Left hindlimb (tissue), 1 donor: ENCODE measurements at regions not wholly inside any gene's neighbourhood (a gene's known extent, or its start where the extent isn't known, plus 50 kb on each side); places are given as distances from the start of the nearest gene placed in this dataset.
"Not testable (repeated sequence)": the region's sequence is repeated elsewhere in the genome, so short reads cannot be mapped to it uniquely, and the experiment has no call there.

Source experiments
- DNase-seq: peaks from one replicate; pipeline ENCODE4 v3.0.0-alpha.2; 2018

DNA sequence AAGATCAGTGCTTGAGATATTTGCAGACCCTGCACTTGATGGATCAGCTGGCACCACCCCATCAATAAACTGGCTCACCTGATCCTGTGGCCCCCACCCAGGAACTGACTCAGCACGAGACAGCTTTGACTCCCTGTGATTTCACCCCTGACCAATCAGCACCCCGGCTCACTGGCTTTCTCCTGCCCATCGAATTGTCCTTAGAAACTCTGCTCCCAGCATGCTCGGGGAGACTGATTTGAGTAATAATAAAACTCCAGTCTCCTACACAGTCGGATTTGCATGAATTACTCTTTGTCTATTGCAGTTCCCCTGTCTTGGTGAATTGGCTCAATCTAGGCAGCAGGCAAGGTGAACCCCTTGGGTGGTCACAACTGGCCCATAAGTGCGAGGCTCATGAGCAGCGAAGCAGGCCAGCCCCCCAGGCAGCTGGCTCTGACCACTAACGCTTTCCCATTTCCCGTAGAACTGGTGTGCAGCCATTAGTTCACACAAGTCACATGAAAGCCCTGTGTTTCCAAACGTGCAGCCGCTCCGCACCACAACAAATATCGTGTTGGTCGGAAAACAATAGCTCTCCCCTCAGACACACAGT, 79.6 kb downstream of the RSPH3 start:
- DNase-seq, result no peak

DNA sequence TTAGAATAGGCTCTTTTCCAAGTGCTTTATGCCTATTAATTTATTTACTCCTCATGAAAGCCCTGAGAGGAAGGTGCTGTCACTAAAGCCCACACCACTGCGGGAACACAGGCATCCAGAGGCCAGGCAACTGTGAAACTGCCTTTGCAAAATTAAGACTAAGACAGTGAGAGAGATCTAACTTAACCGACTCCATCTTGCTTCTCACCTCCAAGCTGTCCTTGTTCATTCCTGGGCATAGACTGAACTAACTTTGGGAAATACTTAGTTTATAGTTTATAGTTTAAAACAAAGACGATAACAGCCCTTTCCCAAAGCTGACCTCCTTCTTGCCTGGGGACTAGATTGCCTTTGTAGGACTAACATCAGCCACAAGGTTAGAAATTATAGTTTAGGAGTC, 80.1 kb downstream of the RSPH3 start:
- no peak for DNase-seq

DNA sequence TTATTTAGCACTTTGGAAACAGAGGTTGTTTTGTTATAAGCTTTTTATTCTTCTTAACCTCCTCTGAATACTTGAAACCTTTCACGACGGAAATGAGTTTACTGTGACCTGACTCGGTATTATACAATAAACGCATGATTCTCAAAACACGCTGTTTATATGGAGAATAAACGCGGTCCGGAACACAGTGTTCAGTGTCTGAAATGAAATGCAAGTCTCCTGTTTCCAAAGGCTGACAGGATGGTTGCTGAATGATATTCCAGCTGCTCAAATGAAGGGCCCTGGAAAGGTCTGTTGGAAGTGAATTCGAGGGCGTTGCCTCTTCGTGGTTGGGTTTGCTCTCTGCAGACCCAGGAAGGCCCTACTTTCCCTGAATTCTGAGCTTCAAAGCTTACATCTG, 83.4 kb downstream of the RSPH3 start:
- DNase-seq, result peak; percentile 78

DNA sequence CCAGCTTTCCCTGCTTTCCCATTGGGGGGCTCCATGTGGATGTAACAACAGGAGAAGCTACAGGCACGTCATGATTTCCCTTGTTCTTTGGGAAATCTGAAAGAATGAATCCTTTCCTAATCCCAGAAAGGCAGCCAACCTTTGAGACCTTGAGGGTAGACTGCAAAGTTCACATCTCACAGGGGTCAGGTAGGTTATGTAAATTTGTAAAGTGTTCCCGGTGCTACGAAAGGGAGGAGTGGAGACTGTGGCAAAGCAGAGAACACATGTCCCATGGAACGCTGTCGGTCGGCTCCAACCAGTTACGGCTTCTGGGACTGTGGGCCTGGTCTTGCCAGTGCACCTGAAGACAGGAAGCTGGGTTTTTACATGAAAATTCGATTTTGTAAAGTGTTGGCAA, 85.1 kb downstream of the RSPH3 start:
- no peak for DNase-seq

DNA sequence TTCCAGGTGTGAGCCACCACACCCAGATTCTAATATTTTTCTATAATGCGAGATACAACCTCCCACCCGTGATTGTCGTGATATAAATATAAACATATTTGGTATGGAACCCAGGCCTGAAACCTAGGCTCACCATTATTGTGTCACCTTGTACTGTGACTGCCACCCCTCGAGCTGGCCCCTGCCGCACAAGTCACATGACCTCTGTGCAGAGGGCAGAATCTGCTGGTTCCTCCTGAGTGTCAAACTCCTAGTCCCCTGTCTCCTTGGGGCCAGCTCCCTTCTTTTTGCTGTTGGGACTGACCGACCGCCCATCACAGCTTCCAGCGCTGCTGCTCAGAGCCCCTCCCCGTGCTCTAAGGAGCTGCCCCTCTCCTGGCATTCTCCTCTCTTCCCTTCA, 86.4 kb downstream of the RSPH3 start:
- DNase-seq, result no peak

DNA sequence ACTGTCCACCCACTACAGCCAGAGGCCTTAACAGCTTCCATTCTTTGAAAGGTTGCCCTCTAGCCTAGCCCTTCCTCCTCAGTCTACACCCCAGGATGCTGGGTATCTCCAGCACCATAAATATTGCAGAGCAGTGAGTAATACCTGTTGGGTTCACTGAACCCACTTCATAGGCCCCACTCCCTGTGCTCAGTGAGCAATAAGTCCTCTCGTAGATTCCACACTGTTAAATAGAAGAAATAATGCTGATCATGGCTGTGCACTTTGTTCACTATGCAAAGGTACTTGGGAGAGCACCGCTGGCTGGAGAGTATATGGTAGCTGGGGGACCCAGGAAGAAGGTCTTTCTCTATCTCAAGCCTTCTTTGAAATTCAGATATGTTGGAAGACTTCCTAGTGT, 87.3 kb downstream of the RSPH3 start:
- DNase-seq, result no peak

DNA sequence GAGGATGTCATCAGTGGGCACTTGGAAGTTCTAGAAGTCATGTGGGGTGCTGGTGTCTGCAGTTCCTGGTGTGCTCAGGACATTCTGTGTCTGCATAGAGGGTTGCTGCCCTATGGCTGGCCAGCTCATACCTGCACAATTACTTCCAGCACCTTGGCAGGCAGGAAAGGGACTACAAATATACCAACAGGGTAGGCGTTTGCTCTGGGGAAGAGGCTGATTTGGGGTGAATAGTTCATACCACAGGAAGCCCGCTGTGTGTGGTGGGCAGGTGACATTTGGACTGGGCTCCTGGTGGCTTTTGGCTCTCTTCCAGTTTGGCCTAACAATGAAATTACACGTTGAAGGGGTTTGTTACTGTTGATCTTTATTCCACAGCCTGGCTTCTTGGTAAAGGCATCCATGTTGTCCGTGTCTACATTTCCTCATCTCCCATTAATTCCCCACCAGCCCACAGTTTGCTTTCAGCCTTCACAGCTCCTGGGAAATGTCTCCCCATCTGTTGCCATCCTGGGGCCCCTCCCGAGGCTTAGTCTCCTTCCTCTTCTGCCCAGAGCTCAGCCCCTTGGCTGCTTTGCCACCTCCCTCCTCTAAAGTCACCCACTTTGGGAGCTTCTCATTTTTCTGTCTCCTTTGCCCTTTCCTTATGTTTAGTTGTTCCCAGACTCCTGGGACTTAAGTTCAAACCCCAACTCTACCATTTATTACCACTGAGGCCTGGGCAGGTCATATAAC, 88.1 kb downstream of the RSPH3 start:
- DNase-seq, result no peak

DNA sequence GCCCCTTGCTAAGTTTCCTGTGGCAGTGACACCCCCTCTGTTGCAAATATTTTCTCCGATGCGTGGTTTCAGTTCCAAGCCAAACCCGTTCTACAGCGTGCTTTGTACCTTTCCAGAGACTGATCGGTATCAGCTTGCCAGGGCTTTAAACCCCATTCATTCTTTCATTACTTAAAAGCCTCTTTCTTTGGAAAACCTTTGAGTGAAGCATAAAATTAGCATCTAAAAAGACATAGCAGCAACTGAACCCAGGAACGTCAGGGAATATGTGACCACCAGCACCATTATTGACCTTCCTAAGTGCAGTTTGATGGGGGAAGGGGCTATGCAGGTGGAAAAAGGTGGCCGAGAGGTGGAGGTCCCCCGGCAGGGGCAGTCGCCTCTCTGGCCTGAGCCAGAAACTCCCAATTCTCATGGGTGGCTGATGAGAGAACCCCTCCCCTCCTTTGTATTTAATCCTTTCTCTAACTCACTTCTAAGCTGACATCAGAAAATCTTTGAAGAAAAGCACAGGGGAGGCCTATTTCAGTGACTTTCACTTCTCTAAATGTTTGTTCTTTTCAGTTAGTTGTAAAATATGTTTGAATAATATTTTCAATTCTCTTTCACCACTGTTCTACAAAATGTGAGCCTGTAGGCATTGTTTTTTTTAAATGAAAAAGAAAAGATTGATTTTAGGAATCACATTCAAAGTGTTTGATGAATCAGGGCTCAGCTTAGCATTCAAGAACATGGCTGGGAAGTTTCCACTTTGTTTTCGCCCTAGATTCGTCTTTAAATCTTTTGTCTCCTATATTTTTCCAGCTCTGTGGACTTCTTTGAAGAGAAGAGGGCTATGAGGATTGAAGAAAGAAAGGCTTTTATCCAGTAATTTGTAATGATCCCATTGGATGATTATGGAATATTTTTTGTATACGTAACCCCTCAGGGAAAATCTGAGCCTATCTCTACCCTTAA, 89.2 kb downstream of the RSPH3 start:
- no peak for DNase-seq

DNA sequence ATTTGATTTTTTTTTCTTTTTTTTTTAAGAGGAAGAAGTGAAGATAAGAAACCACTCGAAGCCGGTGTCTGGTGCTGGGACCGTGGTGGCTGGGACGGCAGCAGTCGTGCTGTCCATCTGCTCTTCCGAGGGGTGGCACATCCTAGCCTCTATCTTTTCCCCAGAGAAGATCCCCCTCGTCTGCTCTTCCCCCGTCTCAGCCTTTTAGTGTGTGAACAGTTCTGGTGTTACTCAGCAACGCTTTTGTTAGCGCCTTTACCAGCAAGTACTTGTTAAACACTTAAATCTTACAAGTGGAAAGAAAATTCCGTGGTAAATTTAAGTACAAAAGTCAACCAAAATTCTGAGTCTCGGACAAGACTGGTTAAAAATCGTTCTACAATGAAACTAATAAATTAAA, 90.1 kb downstream of the RSPH3 start:
- no peak for DNase-seq

DNA sequence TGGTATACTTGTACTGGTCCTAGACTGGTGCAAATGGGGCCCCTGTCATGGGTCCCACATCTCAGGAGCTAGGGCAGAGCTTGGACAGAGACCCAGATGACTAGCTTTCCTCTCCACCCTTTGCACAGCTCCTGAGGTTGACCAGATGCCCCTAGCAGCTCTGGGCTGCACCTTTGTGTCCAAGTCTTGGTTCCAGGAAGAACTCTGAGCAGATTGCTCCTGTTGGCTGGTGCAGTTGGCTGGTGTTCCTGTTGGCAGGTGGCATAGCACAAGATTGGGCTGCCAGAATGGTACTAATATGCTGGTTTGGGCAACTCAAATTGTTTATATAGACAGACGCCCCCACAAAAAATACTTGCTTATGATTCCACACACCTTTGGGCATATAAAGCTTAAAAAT, 89.4 kb upstream of the EZR start:
- DNase-seq, result no peak

DNA sequence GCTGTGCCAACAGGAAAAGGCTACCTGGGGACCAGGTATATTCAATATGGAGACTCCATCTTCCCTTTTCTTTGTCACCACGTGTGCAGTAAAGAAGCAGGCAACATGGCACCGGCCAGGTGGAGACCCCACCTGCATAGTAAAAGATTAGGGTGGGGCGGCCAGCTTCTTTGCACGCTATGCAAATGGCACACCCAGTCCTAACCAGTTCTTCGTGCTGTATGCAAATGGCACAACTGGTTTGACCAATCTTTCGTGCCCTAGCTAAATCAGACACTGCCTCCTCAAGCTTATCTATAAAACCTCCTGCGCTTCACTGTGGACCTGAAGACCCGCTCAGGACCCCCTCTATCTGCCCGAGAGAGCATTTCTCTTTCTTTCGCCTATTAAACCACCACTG, 88.8 kb upstream of the EZR start:
- no peak for DNase-seq

DNA sequence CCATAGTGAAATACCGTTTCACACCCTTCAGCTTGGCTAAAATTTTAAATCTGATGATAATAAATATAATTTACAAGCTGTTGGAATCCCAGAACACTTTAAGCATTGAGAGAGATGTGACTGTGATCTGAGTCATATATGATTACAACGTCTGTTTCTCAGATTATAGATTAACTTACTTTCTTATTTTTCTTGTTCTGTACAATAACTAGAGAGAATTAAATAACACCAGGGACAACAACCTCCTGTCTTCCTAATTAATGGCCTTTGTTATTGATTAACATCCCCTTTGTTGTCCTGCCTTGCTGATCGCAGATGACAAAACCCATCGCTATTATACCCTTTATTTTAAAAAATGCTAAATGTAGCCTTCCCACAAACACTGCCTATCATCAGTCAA, 87.8 kb upstream of the EZR start:
- no peak for DNase-seq

DNA sequence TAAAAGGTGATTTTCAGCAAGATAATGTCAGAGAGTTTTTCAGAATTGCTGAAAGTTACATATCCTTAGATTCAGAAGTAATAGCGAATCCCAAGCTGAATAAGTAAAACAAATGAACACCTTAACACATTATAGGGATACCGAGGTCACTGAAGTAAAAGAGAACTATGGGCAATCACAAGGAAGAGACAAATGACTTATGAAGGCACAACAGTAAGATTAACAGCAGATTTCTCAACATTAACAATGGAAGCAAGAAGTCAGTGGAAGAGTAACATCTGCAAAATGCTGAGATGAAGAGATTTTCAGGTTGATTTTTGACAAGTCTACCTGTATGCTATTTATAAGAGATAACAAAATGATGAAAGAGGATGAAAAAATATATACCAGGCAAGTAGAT, 86.1 kb upstream of the EZR start:
- no peak for DNase-seq

DNA sequence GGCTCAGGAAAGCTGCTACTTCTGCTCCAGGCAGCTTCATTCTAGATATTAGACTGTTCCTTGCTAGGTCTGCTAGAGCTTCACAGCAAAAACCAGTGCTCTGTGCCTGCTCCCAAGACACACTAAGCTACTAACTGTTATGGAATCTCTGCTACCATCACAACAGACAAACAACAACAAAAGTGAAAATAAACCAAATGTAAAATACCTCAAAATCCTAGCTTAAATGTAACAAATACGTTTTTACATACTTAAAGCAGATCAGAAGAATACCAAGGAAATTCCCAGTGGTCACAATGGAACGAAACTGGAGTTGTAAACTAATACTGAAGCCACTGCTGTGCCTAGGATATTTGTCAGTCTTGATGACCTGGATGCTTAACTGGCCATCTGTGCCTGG, 84.6 kb upstream of the EZR start:
- DNase-seq, result no peak

DNA sequence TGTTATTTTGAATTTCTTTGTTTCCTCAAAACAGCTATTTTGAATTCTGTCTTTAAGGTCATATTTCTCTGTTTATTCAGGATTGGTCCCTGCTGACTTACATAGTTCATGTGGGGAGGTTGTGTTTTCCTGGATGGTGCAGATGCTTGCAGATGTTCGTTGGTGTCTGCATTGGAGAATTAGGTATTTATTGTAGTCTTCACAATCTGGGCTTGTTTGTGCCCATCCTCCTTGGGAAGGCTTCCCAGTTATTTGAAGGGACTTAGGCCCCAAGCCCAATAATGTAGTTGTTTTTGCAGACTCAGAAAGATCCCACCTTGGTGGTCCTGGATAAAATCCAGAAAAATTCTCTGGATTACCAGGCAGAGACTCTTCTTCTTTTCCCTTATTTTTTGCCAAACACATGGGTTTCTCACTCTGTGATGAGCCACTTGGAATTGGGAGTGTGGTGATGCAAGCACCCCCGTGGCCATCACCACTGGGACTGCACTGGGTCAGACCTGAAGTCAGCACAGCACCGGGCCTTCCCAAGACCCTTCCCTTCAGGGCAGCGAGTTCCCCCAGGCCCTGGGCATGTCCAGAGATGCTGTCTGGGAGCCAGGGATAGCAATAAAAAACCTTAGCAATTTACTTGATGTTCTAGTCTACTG, 81.6 kb upstream of the EZR start:
- no peak for DNase-seq

DNA sequence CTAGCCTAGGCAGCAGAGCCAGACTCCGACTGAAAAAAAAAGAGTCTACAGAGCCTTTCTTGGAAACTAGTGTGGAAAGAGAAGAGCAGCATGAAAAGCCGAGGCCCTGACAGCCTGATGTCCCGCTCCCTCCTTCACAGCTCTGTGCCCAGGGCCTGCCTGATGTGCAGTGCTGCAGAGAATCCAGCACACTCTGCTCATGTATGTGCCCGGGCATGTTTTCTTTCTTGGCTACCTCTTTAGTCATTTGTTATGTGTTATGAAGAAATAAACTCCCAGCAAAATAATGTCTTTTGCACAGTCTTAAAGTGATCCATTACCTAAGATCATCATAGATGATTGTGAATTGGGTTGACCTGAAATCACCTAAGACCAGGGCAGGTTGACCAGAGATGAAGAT, 78.1 kb upstream of the EZR start:
- no peak for DNase-seq

DNA sequence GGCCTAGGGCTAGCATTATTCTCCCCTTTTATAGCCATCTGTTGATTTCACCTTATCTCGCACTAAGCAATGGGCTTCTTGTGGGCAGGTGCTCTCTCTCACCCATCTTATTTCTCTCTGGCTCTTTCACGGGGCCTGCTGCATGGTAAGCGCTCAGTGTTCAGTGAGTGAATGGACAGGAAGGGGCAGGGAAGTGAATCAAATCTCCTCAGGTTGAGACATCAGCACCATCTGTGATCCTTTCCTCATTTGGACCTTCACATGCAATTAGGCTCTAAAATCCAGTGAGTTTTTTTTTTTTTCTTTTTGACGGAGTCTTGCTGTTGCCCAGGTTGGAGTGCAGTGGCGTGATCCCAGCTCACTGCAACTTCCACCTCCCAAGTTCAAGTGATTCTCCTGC, 76.5 kb upstream of the EZR start:
- DNase-seq, result no peak

DNA sequence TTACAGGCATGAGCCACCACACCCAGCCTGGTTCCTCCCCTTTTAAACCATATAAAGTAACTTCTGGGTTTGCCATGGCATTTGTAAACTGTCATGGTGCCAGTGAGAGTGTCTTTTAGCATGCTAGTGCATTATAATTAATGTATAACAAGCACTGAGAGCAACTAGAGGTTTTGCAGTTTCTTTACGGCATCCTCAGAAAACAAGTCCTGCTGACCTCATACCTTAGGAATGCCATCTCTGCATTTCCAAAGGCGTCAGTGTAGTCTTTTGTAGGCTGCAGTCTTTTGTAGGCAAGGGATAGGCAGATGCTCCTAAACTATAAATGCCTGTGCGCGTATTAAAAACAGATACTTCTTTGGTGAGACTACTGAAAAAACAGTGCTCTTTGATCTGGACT, 75.0 kb upstream of the EZR start:
- no peak for DNase-seq

DNA sequence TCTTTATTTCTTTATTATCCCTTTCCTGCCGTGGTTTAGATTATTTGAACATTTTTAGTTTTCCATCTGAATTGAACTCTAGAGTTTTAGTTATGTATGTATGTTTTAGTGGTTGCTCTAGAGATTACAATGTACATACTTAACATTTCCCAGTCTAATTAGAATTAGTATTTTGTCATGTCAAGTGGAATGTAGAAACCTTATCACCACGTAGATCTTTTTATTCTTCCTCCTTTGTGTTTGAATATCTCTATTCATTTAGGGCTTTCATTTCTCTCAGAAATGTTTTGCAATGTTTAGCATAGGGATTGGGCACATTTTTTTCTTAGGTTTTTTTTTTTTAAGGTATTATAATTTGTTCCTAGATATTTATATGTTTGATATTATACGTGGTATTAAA, 73.1 kb upstream of the EZR start:
- no peak for DNase-seq

DNA sequence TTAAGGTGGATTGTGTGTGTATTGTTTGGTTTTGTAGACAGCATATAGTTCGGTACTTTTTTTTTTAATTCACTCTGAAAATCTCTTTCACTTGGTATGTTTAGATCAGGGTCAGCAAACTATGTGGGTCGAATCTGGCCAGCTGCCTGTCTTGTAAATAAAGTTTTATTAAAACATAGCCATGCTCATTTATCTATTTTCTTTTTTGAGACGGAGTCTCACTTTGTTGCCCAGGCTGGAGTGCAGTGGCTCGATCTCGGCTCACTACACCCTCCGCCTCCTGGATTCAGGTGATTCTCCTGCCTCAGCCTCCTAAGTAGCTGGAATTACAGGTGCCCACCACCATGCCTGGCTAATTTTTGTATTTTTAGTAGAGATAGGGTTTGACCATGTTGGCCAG, 72.4 kb upstream of the EZR start:
- DNase-seq, result not testable (repeated sequence)

DNA sequence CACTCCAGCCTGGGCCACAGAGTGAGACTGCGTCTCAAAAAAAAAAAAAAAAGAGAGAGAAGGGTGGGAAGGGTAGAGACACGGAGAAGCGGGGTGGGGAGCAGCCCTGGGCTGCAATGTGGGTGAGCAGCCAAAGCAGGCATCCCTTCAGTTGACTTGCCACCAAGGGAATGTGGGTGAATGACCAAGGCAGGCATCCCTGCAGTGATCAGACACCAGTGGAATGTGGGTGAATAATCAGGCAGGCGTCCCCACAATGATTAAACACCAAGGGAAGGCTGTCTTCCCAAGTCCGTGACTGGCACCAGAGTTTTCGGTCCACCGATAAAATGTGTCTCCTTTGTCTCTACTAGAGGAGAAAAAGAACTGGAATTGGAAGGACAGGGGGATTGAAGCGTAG, 69.0 kb upstream of the EZR start:
- DNase-seq, result not testable (repeated sequence)

DNA sequence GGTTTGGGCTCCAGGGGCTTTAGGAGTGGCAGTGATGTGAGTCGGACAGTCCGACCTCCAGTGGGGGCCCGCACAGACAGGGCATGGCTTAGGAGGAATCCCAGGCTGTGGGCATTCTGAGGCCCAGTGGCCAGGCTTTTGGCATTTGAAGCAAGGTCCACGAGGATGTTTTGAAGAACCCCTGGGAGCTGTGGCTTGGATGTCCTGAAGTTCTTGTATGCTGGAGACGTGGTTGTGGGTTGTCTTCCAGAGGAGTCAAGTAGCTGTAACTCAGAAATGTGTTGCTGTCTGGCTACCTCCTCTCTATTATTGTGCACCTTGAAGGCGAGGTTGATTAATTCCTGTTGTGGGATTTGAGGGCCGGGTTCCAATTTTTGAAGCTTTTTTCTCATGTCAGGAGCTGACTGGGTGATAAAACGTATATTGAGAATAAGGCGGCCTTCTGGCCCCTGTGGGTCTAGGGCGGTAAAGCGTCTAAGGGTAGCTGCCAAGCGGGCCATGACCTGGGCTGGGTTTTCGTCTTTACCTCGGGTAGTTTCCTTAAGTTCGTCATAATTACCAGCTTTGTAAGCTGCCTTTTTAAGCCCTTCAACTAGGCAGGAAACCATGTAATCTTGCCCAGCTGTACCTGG, 67.3 kb upstream of the EZR start:
- DNase-seq, result not testable (repeated sequence)

DNA sequence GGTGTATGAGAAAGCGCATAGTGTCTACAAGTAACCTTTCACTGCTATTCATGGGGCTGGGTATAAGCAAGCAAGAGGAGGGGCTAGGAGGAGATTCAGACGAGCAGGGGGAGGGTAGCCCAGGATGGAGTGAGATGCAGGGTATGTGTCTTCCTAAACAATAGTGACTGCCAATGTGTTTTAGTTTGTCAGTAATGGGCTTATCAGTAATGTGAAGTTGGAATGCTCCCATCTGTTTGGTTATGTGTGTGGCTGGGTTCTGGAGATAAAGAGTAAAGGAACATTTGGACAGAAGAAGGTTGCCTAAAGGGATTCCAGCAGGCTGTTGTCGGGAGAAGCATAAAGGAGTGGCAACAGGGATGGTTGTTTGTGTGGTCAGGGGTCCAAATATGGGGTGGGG, 62.7 kb upstream of the EZR start:
- not testable (repeated sequence) for DNase-seq
